ENCODE measurements at regions not wholly inside any gene's neighbourhood (a gene's known extent, or its start where the extent isn't known, plus 50 kb on each side); places are given as distances from the start of the nearest gene placed in this dataset.

DNA sequence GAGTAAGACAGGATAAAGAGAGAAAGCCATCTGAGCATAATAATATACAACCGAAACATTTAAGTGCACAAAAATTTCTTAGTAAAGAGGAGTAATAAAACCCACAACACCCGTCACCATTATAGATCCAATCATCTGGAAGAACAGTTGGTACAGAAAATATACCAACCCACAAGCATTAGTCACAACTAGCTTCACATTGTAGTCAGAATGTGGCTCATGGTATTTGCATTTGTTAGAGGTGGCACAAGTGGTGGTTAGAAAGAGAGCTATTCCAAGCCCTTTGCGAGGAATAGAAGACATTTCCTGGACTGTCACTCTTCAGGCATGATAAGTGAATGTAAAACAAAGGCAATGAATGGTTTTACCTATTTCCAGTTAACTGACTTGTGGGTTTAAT is 677.5 kb upstream of the ST8SIA4 start:
- TF ChIP-seq, protein P1, sequence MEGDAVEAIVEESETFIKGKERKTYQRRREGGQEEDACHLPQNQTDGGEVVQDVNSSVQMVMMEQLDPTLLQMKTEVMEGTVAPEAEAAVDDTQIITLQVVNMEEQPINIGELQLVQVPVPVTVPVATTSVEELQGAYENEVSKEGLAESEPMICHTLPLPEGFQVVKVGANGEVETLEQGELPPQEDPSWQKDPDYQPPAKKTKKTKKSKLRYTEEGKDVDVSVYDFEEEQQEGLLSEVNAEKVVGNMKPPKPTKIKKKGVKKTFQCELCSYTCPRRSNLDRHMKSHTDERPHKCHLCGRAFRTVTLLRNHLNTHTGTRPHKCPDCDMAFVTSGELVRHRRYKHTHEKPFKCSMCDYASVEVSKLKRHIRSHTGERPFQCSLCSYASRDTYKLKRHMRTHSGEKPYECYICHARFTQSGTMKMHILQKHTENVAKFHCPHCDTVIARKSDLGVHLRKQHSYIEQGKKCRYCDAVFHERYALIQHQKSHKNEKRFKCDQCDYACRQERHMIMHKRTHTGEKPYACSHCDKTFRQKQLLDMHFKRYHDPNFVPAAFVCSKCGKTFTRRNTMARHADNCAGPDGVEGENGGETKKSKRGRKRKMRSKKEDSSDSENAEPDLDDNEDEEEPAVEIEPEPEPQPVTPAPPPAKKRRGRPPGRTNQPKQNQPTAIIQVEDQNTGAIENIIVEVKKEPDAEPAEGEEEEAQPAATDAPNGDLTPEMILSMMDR (IDR thresholded peaks at IDR 0.05) = no peak
- Histone ChIP-seq H3K9me3 (no peaks in the 10 kb centered on the region), H3K4me3 (no peak overlapping the region), H3K27ac (no peak overlapping the region), H3K4me1 (no peaks in the 10 kb centered on the region), H3K27me3 (no peaks in the 10 kb centered on the region), H3K36me3 (no peaks in the 10 kb centered on the region)
- ATAC-seq (no peak), FAIRE-seq (no peak), DNase-seq (no peak)
- 87 to 93% methylated on average over 3 of the region's 3 CpGs for WGBS, 2 donors
- intact Hi-C loops (cut with DNase I) = no loop called here

DNA sequence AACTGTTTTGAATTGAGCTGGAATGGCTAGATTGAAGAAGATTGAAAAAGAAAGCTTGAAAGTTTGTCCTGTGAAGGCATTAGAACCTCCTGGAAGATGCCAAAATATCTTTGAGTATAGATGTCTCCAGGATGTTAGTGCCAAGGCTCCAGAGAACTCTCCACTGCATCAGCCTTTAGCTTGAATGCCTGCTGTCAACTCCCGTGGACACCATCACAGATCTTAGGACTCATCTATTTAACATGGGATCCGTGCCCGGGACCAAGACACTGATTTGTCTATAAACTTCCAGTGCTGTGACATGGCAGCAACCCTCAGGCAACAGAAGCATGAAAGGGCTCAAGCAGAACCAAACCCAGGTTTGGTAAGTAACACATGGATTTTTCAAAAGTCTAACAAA is 670.9 kb upstream of the ST8SIA4 start:
- 64 to 74% methylated on average over 3 of the region's 3 CpGs for WGBS, 2 donors
- ATAC-seq (no peak), FAIRE-seq (no peak), DNase-seq (no peak)
- TF ChIP-seq, protein P1 (IDR thresholded peaks at IDR 0.05) = no peak
- H3K27ac ChIP-seq = no peak overlapping the region
- no peaks in the 10 kb centered on the region for H3K36me3 ChIP-seq
- no peaks in the 10 kb centered on the region for H3K9me3 ChIP-seq
- H3K4me1 ChIP-seq = no peaks in the 10 kb centered on the region
- intact Hi-C loops (cut with DNase I) = no loop called here
- no peaks in the 10 kb centered on the region for H3K27me3 ChIP-seq
- H3K4me3 ChIP-seq = no peak overlapping the region

DNA sequence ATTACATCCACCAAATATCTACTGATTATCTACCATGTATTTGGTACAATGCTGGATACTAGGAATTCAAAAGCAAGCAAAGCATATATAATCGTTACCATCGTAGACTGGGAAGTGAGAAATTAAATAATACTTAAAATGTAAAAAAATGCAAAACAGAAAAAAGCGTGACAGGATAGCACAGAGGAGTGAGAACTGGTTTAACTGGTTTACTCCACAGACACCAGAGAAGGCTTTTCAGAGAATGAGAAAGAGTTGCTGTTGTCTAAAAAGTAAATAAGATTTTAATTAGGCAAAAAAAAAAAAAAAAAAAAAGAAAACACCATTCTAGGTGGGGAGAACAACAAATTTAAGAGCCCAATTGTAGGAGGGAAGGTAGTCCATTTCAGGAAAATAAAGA is 657.9 kb upstream of the ST8SIA4 start:
- ATAC-seq (no peak), FAIRE-seq (no peak), DNase-seq (no peak)
- no peaks in the 10 kb centered on the region for H3K36me3 ChIP-seq
- 36 to 48% methylated on average over 3 of the region's 3 CpGs for WGBS, 2 donors
- no peaks in the 10 kb centered on the region for H3K27me3 ChIP-seq
- intact Hi-C loops (cut with DNase I) = no loop called here
- TF ChIP-seq, protein P1 (IDR thresholded peaks at IDR 0.05) = no peak
- no peak overlapping the region for H3K4me3 ChIP-seq
- no peak overlapping the region for H3K27ac ChIP-seq
- H3K4me1 ChIP-seq = no peaks in the 10 kb centered on the region
- no peaks in the 10 kb centered on the region for H3K9me3 ChIP-seq

DNA sequence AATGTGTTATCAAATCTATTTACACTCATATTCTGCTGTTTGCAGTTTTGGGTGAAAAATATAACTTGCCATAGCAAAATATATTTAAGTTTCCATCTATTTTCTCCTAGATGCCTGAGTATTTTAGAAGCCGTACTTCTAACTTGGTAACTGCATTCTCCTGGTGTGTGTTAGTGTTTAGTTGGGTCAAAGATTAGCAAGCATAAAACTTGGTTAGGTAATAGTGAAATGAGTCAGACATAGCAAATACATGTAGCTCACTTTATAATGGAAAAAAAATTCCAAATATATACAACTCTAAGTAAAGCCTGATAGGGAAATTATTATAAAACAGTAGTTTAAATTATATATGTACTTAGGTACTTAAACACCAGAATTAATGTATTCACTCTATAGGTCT is 640.7 kb upstream of the ST8SIA4 start:
- no peak for DNase-seq
- no peaks in the 10 kb centered on the region for H3K27me3 ChIP-seq
- no peak for ATAC-seq
- H3K4me3 ChIP-seq = no peak overlapping the region
- H3K9me3 ChIP-seq = no peaks in the 10 kb centered on the region
- no peaks in the 10 kb centered on the region for H3K36me3 ChIP-seq
- H3K27ac ChIP-seq = no peak overlapping the region
- FAIRE-seq = no peak
- TF ChIP-seq, protein P1 (IDR thresholded peaks at IDR 0.05) = no peak
- WGBS, 2 donors = 79 to 81% methylated on average over 1 of the region's 1 CpG
- H3K4me1 ChIP-seq = no peaks in the 10 kb centered on the region
- intact Hi-C loops (cut with DNase I) = no loop called here

DNA sequence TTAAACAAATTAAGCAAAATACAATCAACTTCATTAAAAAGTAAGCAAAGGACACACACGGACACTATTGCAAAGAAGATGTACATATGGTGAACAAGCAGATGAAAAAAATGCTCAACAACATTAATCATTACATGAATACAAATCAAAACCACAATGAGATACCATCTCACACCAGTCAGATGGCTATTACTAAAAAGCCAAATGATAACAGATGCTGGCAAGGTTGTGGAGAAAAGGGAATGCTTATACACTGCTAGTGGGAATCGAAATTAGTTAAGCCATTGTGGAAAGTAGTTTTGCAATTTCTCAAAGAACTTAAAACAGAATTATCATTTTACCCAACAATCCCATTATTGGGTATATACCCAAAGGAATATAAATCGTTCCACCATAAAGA is 636.2 kb upstream of the ST8SIA4 start:
- TF ChIP-seq, protein P1 (IDR thresholded peaks at IDR 0.05) = no peak
- WGBS, 2 donors = 46 to 49% methylated on average over 3 of the region's 3 CpGs
- H3K27ac ChIP-seq = no peak overlapping the region
- H3K9me3 ChIP-seq = no peaks in the 10 kb centered on the region
- DNase-seq (no peak), FAIRE-seq (no peak), ATAC-seq (no peak)
- no peaks in the 10 kb centered on the region for H3K4me1 ChIP-seq
- intact Hi-C loops (cut with DNase I) = no loop called here
- no peak overlapping the region for H3K4me3 ChIP-seq
- H3K27me3 ChIP-seq = no peaks in the 10 kb centered on the region
- H3K36me3 ChIP-seq = no peaks in the 10 kb centered on the region
